Fibroblast of lung (primary cell): ENCODE measurements at regions not wholly inside any gene's neighbourhood (a gene's known extent, or its start where the extent isn't known, plus 50 kb on each side); places are given as distances from the start of the nearest gene placed in this dataset.

Source experiments
- DNase-seq, 2 donors: peaks; one replicate each; pipeline versions ENCODE4 v3.0.0 to v3.0.0-alpha.2; 2010; ENCODE audit warnings: low read depth in 2 of 2
- H2AFZ ChIP-seq: 2 replicates; pipeline ENCODE4 v1.5.1; 2012; ENCODE audit warnings: low read length, control low read depth, inconsistent platforms
- H3K27ac ChIP-seq: 2 replicates; pipeline ENCODE4 v1.5.1; 2011; ENCODE audit warnings: low read length, control low read depth; ENCODE audit not compliant: insufficient read depth
- H3K27me3 ChIP-seq: 2 replicates; pipeline ENCODE4 v1.5.1; 2011; ENCODE audit warnings: mild to moderate bottlenecking, low read length; ENCODE audit not compliant: control insufficient read depth, insufficient read depth
- H3K36me3 ChIP-seq: 2 replicates; pipeline ENCODE4 v1.5.1; 2011; ENCODE audit warnings: low read length; ENCODE audit not compliant: control insufficient read depth, insufficient read depth
- H3K4me1 ChIP-seq: 2 replicates; pipeline ENCODE4 v1.5.1; 2011; ENCODE audit warnings: low read length; ENCODE audit not compliant: control insufficient read depth, insufficient read depth; ENCODE audit errors: extremely low read depth
- H3K4me2 ChIP-seq: 2 replicates; pipeline ENCODE4 v1.5.1; 2011; ENCODE audit warnings: low read length, control low read depth; ENCODE audit not compliant: insufficient read depth; ENCODE audit errors: extremely low read depth
- H3K4me3 ChIP-seq, 4 experiments: fragments of 200-600 bp in 1 of 4; sonication (generic) in 1 of 4; replicated peaks in 1 of 4; 2 replicates each; pipeline ENCODE4 v1.5.1; 2011 to 2016; ENCODE audit warnings: low read length in 4 of 4, low read depth in 3 of 4, mild to moderate bottlenecking in 3 of 4, control low read depth in 2 of 4, inconsistent platforms in 1 of 4, mixed read lengths in 1 of 4; ENCODE audit not compliant: insufficient read depth in 1 of 4; ENCODE audit errors: control extremely low read depth in 1 of 4
- H3K79me2 ChIP-seq: 2 replicates; pipeline ENCODE4 v1.5.1; 2012; ENCODE audit warnings: mild to moderate bottlenecking, low read length, inconsistent platforms; ENCODE audit not compliant: control insufficient read depth, insufficient read depth
- H3K9ac ChIP-seq: 2 replicates; pipeline ENCODE4 v1.5.1; 2011; ENCODE audit warnings: mild to moderate bottlenecking, low read length, control low read depth; ENCODE audit not compliant: insufficient read depth
- H3K9me3 ChIP-seq: 2 replicates; pipeline ENCODE4 v1.5.1; 2012; ENCODE audit warnings: low read depth, low read length; ENCODE audit not compliant: control insufficient read depth, insufficient read depth
- H4K20me1 ChIP-seq: 2 replicates; pipeline ENCODE4 v1.5.1; 2011; ENCODE audit warnings: low read length; ENCODE audit not compliant: control insufficient read depth, insufficient read depth; ENCODE audit errors: extremely low read depth
- EZH2 ChIP-seq: IDR thresholded peaks from 2 replicates; pipeline ENCODE4 v1.5.1; 2012; ENCODE audit warnings: low read length, control low read depth, mild to moderate bottlenecking; ENCODE audit errors: missing control alignments
- TF ChIP-seq, protein P1 (sequence below), 2 donors: IDR thresholded peaks in 1 of 2; conservative IDR thresholded peaks in 1 of 2; 1 replicate in 1 of 2; 2 replicates in 1 of 2; pipeline ENCODE4 v1.5.1; 2011 to 2012; ENCODE audit warnings: low read length in 2 of 2, control low read depth in 1 of 2, inconsistent platforms in 1 of 2, low read depth in 1 of 2, mild to moderate bottlenecking in 1 of 2

DNA sequence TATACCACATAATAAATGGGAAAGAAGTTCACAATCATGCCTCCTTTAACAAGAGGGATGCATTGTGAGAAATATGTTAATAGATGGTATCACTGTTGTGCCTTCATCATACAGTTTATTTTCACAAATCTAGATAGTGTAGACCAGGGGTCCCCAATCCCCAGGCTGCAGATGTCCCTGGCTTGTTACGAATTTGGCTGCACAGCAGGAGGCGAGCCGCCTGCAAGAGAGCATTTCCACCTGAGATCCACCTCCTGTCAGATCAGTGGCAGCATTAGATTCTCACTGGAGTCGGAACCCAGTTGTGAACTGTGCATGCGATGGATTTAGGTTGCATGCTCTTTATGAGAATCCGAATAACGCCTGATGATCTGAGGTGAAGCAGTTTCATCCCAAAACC, 361.9 kb upstream of the ZWINT start:
- no peaks in the 10 kb centered on the region for H3K27me3 ChIP-seq
- no peaks in the 10 kb centered on the region for H3K9me3 ChIP-seq
- H3K9ac ChIP-seq: no peak overlapping the region
- no peaks in the 10 kb centered on the region for H3K79me2 ChIP-seq
- no peak for DNase-seq
- H4K20me1 ChIP-seq: no peaks in the 10 kb centered on the region
- no peak overlapping the region for H2AFZ ChIP-seq
- H3K4me2 ChIP-seq: no peak overlapping the region
- H3K27ac ChIP-seq: no peak overlapping the region
- TF ChIP-seq, protein P1, sequence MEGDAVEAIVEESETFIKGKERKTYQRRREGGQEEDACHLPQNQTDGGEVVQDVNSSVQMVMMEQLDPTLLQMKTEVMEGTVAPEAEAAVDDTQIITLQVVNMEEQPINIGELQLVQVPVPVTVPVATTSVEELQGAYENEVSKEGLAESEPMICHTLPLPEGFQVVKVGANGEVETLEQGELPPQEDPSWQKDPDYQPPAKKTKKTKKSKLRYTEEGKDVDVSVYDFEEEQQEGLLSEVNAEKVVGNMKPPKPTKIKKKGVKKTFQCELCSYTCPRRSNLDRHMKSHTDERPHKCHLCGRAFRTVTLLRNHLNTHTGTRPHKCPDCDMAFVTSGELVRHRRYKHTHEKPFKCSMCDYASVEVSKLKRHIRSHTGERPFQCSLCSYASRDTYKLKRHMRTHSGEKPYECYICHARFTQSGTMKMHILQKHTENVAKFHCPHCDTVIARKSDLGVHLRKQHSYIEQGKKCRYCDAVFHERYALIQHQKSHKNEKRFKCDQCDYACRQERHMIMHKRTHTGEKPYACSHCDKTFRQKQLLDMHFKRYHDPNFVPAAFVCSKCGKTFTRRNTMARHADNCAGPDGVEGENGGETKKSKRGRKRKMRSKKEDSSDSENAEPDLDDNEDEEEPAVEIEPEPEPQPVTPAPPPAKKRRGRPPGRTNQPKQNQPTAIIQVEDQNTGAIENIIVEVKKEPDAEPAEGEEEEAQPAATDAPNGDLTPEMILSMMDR (conservative IDR thresholded peaks at IDR 0.05 in 1 of 2, IDR thresholded peaks at IDR 0.05 in 1 of 2; ENCODE audit: low read depth in 1 of 2, low read length in 2 of 2): no peak
- TF ChIP-seq EZH2: no peak
- H3K4me1 ChIP-seq: no peaks in the 10 kb centered on the region
- no peaks in the 10 kb centered on the region for H3K36me3 ChIP-seq
- no peak overlapping the region for H3K4me3 ChIP-seq

DNA sequence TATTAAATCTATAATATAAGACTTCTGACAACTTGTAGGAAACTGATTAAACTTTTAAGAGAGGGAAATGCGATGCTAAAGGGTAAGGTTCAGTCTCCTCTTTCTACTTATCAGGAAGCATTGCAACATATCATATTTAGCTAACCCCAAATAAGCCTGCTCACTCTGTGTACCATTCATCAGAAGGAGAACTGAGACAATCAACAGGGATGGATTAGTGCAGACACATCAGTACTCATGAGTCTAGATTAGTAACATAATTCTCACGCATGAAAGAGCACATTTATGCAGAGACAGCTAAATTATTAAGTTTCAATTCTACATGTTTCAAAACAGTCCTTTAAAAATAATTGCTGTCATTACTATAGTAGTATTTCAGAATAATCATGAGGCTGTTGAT, 354.2 kb upstream of the ZWINT start:
- no peaks in the 10 kb centered on the region for H3K36me3 ChIP-seq
- H3K9ac ChIP-seq: no peak overlapping the region
- no peak overlapping the region for H3K4me3 ChIP-seq
- no peaks in the 10 kb centered on the region for H3K9me3 ChIP-seq
- H2AFZ ChIP-seq: no peak overlapping the region
- H3K79me2 ChIP-seq: no peaks in the 10 kb centered on the region
- H4K20me1 ChIP-seq: no peaks in the 10 kb centered on the region
- no peak overlapping the region for H3K27ac ChIP-seq
- no peaks in the 10 kb centered on the region for H3K27me3 ChIP-seq
- H3K4me2 ChIP-seq: no peak overlapping the region
- no peaks in the 10 kb centered on the region for H3K4me1 ChIP-seq
- DNase-seq: no peak
- TF ChIP-seq, protein P1 (conservative IDR thresholded peaks at IDR 0.05 in 1 of 2, IDR thresholded peaks at IDR 0.05 in 1 of 2; ENCODE audit: low read depth in 1 of 2, low read length in 2 of 2): no peak
- no peak for TF ChIP-seq EZH2

GRCh38 chr10:56698506-56698905, 337.4 kb upstream of the ZWINT start:
- DNase-seq: no peak
- Histone ChIP-seq H3K79me2 (no peaks in the 10 kb centered on the region), H3K36me3 (no peaks in the 10 kb centered on the region), H3K27ac (no peak overlapping the region), H3K9me3 (no peaks in the 10 kb centered on the region), H3K27me3 (no peaks in the 10 kb centered on the region), H3K9ac (no peak overlapping the region), H3K4me1 (no peaks in the 10 kb centered on the region), H4K20me1 (no peaks in the 10 kb centered on the region), H2AFZ (no peak overlapping the region), H3K4me3 (no peak overlapping the region), H3K4me2 (no peak overlapping the region)
- no peak for TF ChIP-seq EZH2
- TF ChIP-seq, protein P1 (conservative IDR thresholded peaks at IDR 0.05 in 1 of 2, IDR thresholded peaks at IDR 0.05 in 1 of 2; ENCODE audit: low read depth in 1 of 2, low read length in 2 of 2): no peak
